NCI-H1694 treated with DMSO at 0.1 percent for 48 hours (cell line): ENCODE measurements at regions not wholly inside any gene's neighbourhood (a gene's known extent, or its start where the extent isn't known, plus 50 kb on each side); places are given as distances from the start of the nearest gene placed in this dataset.

Experiments
- DNase-seq: peaks from one replicate; lab custom pipeline; 2025; lab: John Stamatoyannopoulos, UW

DNA sequence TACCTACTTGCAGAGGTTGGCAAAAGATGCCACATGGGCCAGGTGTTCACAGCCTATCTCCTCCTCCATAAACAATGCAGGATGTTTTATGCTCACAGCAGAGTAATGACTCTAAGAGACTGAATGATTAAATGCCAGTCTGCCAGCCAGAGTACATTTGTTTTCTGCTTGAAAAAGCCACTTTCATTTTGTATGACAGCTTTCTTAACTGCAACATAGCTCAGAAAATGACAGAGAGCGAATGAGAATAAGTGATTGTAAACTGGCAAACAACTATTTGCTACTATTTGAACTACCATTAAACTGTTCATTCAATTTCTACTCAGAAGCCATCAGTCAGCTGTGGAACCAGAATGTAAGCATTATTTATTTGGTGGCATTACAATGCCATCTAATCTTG lies 50.6 kb upstream of the DCC start:
- peak; percentile 3 for DNase-seq
